IPS-NIHi7 (cell line): ENCODE measurements at regions not wholly inside any gene's neighbourhood (a gene's known extent, or its start where the extent isn't known, plus 50 kb on each side); places are given as distances from the start of the nearest gene placed in this dataset.
A peak's percentile ranks its signal among the peaks of the same experiment; 100 is the strongest.

ENCODE experiments used
- DNase-seq: peaks from one replicate; pipeline ENCODE4 v3.0.0; 2012; ENCODE audit warnings: mixed read lengths; ENCODE audit errors: extremely low spot score

DNA sequence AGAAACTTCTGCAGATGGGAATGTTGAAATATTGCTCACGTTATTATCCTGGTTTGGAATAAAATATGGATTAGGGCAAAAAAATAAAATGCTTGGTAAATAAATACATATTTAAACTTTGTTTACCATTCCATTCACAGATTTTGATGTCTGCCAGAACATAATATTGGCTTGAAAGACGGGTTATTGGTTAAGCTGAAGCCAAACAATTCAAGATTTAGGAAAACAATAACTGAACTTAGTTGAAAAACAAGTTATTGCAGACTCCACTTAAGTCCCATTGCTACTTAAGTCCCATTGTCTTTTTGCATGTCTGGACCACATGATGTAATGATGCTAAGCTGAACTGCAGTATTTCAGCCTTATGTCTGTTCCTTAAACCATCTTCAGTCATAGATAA lies 722.5 kb downstream of the FAT4 start:
- no peak for DNase-seq

GRCh38 chr4:126038502-126039144 lies 723.9 kb downstream of the FAT4 start:
- DNase-seq: no peak

DNA sequence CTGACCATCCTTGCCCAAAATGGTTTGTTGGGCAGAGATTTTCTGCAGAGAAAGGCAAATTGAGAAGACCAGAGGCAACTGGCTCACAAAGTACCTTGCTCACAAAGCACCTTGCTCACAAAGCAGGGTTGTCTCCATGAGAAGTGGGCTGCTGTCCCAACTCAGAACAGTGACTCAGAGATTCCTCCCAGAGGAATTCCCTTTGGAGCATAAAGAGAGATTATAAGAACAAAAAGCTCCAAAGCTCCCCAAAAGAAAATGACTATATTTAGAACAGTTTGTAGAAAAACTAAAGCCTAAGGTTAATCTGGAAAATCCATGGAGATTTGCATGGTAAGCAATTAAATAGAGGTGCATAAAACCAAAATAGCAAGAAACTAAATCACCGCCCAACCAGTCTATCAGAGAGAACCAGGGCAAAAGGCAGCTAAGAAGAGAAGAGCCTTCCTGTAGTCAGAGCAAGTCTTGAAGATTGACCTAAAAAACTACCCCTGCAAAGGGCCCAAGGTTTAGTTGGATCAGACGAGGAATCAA lies 731.4 kb downstream of the FAT4 start:
- DNase-seq: no peak

- no peak for DNase-seq
Observed at GRCh38 chr4:126047114-126047513, 732.4 kb downstream of the FAT4 start.

GRCh38 chr4:126051689-126052424 lies 737.1 kb downstream of the FAT4 start:
- DNase-seq: no peak

DNA sequence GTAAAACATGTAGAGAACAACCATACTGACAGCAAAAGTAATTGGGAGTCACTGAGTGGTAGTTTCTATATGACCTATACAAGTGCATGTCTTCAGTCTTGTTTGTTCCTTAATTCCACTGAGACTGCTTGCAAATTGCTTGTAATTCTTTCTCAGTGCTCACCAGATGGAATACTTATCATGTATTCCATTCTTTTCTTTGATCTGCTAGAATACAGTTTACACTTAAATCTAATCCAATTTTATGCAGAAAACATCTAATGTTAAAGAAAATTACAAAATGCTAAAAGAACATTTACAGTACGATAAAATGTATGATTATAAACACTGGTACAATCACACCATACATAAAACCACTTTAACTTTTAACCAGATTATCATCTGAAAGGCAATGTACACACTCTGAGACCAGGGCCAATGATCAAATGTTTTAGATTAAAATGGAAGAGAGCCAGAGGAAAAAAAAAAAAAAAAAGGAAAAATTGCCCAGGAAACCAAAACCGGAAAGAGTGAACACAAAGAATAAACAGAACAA lies 741.4 kb downstream of the FAT4 start:
- DNase-seq: no peak

GRCh38 chr4:126057371-126057770 lies 742.6 kb downstream of the FAT4 start:
- DNase-seq: no peak

- no peak for DNase-seq
Observed at GRCh38 chr4:126058596-126058995, 743.8 kb downstream of the FAT4 start.

DNA sequence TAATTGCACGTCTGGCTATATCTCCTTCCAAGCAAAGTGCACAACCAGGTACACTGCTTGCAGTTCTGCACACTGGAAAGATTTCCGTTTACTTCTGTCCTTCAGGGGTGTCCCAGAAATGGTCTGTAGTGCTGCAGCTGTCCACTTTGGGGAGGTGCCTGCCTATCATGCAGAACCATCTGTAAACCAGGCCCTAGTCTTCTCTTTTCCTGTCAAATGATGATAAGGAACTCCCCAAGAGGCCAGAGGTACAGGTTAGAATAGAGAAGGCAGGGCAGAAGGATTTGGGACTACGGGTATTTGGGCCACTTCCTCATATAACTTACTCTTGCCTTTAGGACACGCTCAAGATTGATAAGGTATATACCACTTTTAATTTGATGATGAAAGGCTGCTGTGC lies 746.9 kb downstream of the FAT4 start:
- no peak for DNase-seq

- DNase-seq: no peak
Observed at GRCh38 chr4:126065016-126065415, 750.3 kb downstream of the FAT4 start.

GRCh38 chr4:126071346-126072333 lies 756.9 kb downstream of the FAT4 start:
- no peak for DNase-seq

DNA sequence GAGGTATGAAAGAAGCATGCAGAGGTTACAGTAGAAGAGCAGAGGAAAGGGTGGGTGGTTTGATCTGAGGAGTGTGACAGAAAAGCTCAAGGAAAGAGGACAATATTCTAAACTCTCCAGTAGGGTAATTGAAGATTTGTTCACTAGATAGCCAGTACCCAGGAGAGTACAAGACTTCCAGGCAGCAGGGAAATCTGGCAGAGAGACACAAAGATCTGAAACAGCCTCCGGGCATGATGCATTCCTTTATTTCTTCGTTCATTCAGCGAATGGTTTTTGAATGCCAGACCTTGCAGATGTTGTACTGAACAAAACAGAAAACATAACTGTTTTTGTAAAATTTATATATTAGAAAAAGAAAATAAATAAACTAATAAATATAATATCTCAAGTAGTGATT lies 766.6 kb downstream of the FAT4 start:
- no peak for DNase-seq

- DNase-seq: no peak
Observed at GRCh38 chr4:126086041-126086440, 771.3 kb downstream of the FAT4 start.

GRCh38 chr4:126087101-126087500 lies 772.3 kb downstream of the FAT4 start:
- DNase-seq: no peak

DNA sequence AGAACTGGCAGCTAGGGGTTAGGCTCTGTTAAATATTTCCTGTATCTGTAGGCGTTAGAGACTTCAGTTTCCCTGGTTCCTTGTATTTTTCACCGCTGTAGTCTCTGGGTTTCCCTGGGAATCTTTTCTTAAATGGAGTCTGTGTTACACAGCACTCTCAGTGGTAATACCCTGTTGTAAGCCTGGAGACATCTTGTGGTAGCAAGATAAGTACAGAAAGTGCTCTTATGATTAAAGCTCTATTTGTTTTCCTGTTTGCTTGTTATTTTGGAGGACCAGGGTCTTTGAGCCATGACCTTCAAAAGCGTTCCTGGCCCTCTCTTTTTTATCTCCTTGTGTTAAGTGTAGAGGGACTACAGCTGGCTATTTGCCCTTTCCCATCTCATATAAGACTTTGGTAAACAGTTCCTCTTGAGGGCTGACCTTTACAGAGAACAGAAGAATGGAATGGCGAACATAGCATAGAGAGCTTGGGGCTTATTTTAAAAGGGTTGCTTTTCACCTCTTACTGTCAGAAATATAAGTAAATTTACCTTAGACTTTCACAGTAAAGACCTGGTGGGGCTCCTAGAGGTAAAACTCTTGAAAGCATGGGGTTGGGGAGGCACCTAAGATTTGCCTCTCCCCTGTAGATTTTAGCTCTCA lies 782.5 kb downstream of the FAT4 start:
- no peak for DNase-seq

DNA sequence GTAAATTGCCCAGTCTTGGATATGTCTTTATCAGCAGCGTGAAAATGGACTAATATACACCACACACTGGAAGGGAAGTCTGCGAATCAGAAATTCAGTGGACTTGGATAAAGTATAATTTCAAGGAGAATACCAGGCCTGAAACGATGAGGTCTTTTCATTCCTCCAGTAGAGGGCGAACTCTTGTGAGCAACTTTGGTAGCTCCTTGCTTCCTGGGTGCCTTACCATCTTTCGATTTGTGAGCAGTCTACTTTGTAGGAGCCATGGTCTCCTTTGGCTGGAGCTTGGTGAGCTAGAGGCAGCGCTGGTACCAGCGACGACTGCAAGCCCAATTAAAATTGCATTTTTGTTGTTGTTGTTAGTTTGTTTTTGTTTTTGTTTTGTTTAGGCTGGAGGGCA lies 791.9 kb downstream of the FAT4 start:
- DNase-seq: peak; percentile 27

DNA sequence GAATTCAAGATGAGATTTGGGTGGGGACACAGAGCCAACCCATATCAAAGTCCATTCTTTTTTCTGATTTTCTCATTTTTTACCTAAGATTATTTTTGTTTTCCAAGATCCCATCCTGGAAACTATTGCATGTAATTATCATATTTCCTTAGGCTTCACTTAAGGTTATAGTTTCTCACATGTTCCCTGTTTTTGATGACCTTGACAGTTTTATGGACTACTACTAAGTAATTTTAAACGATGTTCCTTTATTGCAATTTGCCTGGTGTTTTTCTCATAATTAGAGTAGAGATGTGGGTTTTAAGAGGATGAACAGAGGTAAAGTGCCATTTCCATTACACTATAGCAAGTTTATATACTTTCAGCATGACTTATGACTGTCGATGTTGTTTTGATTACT lies 795.1 kb downstream of the FAT4 start:
- DNase-seq: no peak

GRCh38 chr4:126113058-126113457 lies 798.3 kb downstream of the FAT4 start:
- DNase-seq: no peak

DNA sequence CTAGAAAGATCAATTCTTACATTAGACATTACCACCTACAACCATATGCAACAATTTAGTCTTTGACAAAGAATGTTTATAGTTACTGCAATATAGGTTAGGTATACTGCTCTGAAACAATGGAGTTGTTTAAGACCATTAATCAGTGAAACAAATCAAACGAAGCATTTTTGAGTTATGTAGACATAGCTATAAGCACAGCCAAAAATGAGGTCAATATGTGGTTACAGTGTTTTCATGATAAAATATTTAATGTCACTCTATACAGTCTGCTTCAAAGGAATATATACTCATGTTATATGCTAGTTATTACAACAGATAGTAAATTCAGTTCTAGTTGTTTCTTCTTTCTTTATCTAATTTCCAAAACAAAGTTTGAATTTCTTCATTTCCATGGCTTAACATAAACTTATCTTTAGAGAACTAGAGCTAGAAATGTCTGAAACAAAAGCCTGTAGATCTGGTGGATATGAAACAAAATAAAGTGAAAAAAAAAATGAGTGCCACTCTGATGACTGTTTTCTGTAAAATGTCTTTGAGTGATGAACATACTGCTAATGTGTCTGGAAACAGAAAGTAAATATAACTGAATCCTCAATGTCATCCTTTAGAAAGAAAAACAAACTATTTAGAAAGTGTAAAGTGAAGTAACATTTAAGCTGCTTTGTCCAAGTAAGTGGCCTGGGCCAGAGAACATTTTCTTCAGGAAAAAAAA lies 809.0 kb downstream of the FAT4 start:
- no peak for DNase-seq

DNA sequence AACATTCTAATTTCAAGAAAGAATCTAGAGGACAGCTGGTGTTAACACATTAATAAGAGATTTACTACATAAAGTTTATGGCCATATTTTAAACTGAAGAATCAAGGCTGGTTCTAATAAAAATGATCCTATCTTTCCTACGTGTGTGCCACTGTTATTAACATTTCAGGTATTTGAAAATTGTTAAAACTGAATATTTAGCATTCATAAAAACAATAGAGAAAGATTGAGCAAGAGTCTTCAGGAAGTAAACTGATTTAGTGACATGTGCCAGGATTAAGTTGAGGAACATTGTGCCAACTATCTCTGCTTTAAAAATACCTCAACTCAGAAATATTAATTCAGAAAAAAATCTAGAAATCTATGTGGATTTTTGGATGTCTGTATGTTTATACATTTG lies 810.1 kb downstream of the FAT4 start:
- no peak for DNase-seq

DNA sequence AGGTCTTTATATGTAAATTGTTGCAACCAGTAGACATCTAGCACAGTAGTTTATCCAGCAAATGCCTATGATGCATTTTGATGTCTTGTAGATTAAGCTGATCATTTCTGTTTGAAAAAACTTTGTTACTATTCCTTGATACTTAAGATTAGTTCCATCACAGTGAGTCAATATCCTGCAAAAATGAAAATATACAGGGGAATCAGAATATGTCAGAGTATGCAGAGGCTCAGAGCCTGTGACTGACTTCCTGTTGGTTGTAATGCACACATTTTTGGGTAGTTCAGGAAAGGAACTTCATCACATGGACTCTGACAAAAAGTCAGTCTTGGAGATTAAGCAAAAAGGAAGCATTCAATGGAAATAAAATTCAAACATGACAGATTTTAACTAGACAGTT lies 815.5 kb downstream of the FAT4 start:
- DNase-seq: no peak
